ENCODE measurements at regions not wholly inside any gene's neighbourhood (a gene's known extent, or its start where the extent isn't known, plus 50 kb on each side); places are given as distances from the start of the nearest gene placed in this dataset.

GRCh38 chr2:192373221-192373620 is 178.5 kb upstream of the TMEFF2 start:
- TF ChIP-seq CTCF (conservative IDR thresholded peaks at IDR 0.05; ENCODE audit: low read length): no peak
- TF ChIP-seq EZH2phosphoT487 (IDR thresholded peaks at IDR 0.05; ENCODE audit: borderline replicate concordance, low read depth, low read length): no peak
